ENCODE measurements at regions not wholly inside any gene's neighbourhood (a gene's known extent, or its start where the extent isn't known, plus 50 kb on each side); places are given as distances from the start of the nearest gene placed in this dataset.

- H3K9me3 Mint-ChIP-seq = no peaks in the 10 kb centered on the region
- H3K27me3 Mint-ChIP-seq (ENCODE audit: insufficient read depth) = peaks cover 29% of the 10 kb centered on the region
- TF ChIP-seq CTCF (IDR thresholded peaks at IDR 0.05) = no peak
- no peak for DNase-seq
- H3K36me3 Mint-ChIP-seq (ENCODE audit: low read depth) = no peaks in the 10 kb centered on the region
- no peak overlapping the region for H3K27ac Mint-ChIP-seq
- peaks cover 7% of the 10 kb centered on the region for H3K4me1 Mint-ChIP-seq (ENCODE audit: low read depth)
- H3K4me3 Mint-ChIP-seq = no peak overlapping the region
These were observed 210.4 kb upstream of the OSR1 start for GRCh38 chr2:19568809-19569208.

DNA sequence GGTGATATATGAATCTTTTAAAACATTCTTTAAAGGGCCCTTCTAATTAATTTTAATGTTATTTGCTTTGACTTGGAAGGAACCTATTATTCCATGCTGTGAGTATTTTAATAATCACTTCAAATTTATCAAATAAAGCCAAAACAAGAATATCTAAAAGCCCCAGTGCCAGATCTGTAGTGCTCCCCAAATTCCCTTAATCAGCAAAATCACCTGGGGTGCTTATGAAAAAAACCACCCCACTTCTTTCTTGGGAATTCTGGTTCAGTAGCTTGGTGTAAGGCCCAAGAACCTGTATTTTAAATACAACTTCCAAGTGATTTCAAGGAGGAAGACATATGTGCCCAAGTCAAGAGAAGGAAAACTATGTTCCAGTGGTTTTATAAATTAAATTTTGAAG is 202.4 kb upstream of the OSR1 start:
- no peaks in the 10 kb centered on the region for H3K9me3 Mint-ChIP-seq
- H3K36me3 Mint-ChIP-seq (ENCODE audit: low read depth) = no peaks in the 10 kb centered on the region
- H3K4me3 Mint-ChIP-seq = no peak overlapping the region
- no peaks in the 10 kb centered on the region for H3K4me1 Mint-ChIP-seq (ENCODE audit: low read depth)
- H3K27ac Mint-ChIP-seq = no peak overlapping the region
- H3K27me3 Mint-ChIP-seq (ENCODE audit: insufficient read depth) = peaks cover 19% of the 10 kb centered on the region
- no peak for DNase-seq
- no peak for TF ChIP-seq CTCF (IDR thresholded peaks at IDR 0.05)

- no peak for TF ChIP-seq CTCF (IDR thresholded peaks at IDR 0.05)
- no peaks in the 10 kb centered on the region for H3K4me1 Mint-ChIP-seq (ENCODE audit: low read depth)
- H3K27ac Mint-ChIP-seq = no peak overlapping the region
- no peak overlapping the region for H3K4me3 Mint-ChIP-seq
- H3K27me3 Mint-ChIP-seq (ENCODE audit: insufficient read depth) = peaks cover 16% of the 10 kb centered on the region
- DNase-seq = no peak
- H3K9me3 Mint-ChIP-seq = no peaks in the 10 kb centered on the region
- H3K36me3 Mint-ChIP-seq (ENCODE audit: low read depth) = no peaks in the 10 kb centered on the region
These were observed 201.3 kb upstream of the OSR1 start for GRCh38 chr2:19559596-19560240.

DNA sequence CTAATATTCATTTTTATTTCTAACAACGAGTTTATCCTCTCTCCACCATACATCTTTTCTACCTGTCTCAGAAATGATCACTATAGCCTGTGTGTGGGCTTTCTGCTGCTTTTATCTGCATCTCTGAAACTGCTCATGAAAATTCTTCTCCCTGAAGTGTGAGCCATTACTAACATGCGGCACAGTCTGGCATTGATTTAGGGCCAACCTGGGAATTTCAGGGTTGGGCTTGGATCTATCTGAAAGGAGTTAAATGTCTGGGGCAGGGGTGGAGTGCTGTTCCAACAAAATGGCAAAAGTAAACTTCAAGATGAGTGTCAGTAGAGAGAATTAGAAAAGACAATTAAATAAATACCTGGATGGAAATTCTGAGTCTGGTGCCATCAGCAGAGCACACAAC is 198.2 kb upstream of the OSR1 start:
- no peak for TF ChIP-seq CTCF (IDR thresholded peaks at IDR 0.05)
- no peak overlapping the region for H3K4me3 Mint-ChIP-seq
- DNase-seq = no peak
- H3K36me3 Mint-ChIP-seq (ENCODE audit: low read depth) = no peaks in the 10 kb centered on the region
- no peaks in the 10 kb centered on the region for H3K9me3 Mint-ChIP-seq
- H3K4me1 Mint-ChIP-seq (ENCODE audit: low read depth) = no peaks in the 10 kb centered on the region
- H3K27ac Mint-ChIP-seq = no peak overlapping the region
- peaks cover 10% of the 10 kb centered on the region for H3K27me3 Mint-ChIP-seq (ENCODE audit: insufficient read depth)

DNA sequence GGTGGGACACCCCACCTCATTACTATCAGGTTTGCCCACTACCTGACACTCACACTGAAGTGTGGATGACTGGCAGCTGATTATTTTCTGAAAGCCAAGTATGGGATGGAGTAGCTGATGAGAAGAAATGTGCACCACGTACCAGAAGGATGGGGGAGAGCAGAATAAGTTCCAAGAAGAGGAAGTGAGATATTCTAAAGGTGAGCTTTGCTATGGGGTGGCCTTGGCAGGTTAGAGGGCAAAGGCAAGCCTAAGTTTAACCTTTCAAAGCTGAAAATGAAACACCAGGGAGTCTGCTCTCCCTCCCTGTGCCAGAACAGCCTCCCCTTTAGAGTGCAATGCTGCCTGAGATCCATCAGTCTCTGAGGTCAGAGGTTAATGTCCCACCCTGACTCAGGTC is 196.1 kb upstream of the OSR1 start:
- no peak for TF ChIP-seq CTCF (IDR thresholded peaks at IDR 0.05)
- peaks cover 18% of the 10 kb centered on the region for H3K27me3 Mint-ChIP-seq (ENCODE audit: insufficient read depth)

GRCh38 chr2:19552270-19552669 is 193.8 kb upstream of the OSR1 start:
- H3K4me3 Mint-ChIP-seq = no peak overlapping the region
- TF ChIP-seq CTCF (IDR thresholded peaks at IDR 0.05) = no peak
- H3K36me3 Mint-ChIP-seq (ENCODE audit: low read depth) = no peaks in the 10 kb centered on the region
- H3K27ac Mint-ChIP-seq = no peak overlapping the region
- no peak for DNase-seq
- peaks cover 20% of the 10 kb centered on the region for H3K27me3 Mint-ChIP-seq (ENCODE audit: insufficient read depth)
- no peaks in the 10 kb centered on the region for H3K4me1 Mint-ChIP-seq (ENCODE audit: low read depth)
- H3K9me3 Mint-ChIP-seq = no peaks in the 10 kb centered on the region

More for the DNA sequence above, 196.1 kb upstream of the OSR1 start:
- H3K27ac Mint-ChIP-seq = no peak overlapping the region
- no peak for DNase-seq
- H3K36me3 Mint-ChIP-seq (ENCODE audit: low read depth) = no peaks in the 10 kb centered on the region
- no peaks in the 10 kb centered on the region for H3K4me1 Mint-ChIP-seq (ENCODE audit: low read depth)
- H3K4me3 Mint-ChIP-seq = no peak overlapping the region
- no peaks in the 10 kb centered on the region for H3K9me3 Mint-ChIP-seq
